Erythroblast (primary cell): ENCODE measurements at regions not wholly inside any gene's neighbourhood (a gene's known extent, or its start where the extent isn't known, plus 50 kb on each side); places are given as distances from the start of the nearest gene placed in this dataset.

Source experiments
- GATA1 ChIP-seq: IDR thresholded peaks from 2 replicates; pipeline ENCODE4 v1.6.1; 2011; ENCODE audit warnings: low read depth, mild to moderate bottlenecking, control low read depth, low read length, moderate library complexity
- POLR2A ChIP-seq: IDR thresholded peaks from 2 replicates; pipeline ENCODE4 v1.6.1; 2011; ENCODE audit warnings: mild to moderate bottlenecking, low read length

- TF ChIP-seq POLR2A: no peak
- no peak for TF ChIP-seq GATA1
These were observed 193.1 kb downstream of the DLL1 start for GRCh38 chr6:170097505-170098427.
